ENCODE measurements at regions not wholly inside any gene's neighbourhood (a gene's known extent, or its start where the extent isn't known, plus 50 kb on each side); places are given as distances from the start of the nearest gene placed in this dataset.
A peak's percentile ranks its signal among the peaks of the same experiment; 100 is the strongest.

- no peak for TF ChIP-seq CTCF (IDR thresholded peaks at IDR 0.05; ENCODE audit: insufficient read depth, missing control alignments)
- FAIRE-seq (no peak), DNase-seq (ENCODE audit: insufficient read length, low spot score) (no peak)
These were observed 159.4 kb downstream of the KLF13 start for GRCh38 chr15:31485911-31486461.

- DNase-seq (ENCODE audit: insufficient read length, low spot score) (no peak), FAIRE-seq (no peak)
- no peak for TF ChIP-seq CTCF (IDR thresholded peaks at IDR 0.05; ENCODE audit: insufficient read depth, missing control alignments)
These were observed 159.9 kb downstream of the KLF13 start for GRCh38 chr15:31486506-31486905.

- TF ChIP-seq CTCF (IDR thresholded peaks at IDR 0.05; ENCODE audit: insufficient read depth, missing control alignments): no peak
- FAIRE-seq (no peak), DNase-seq (ENCODE audit: insufficient read length, low spot score) (no peak)
These were observed 160.5 kb downstream of the KLF13 start for GRCh38 chr15:31486906-31487695.

GRCh38 chr15:31487811-31488436, 161.3 kb downstream of the KLF13 start:
- FAIRE-seq (no peak), DNase-seq (ENCODE audit: insufficient read length, low spot score) (no peak)
- TF ChIP-seq CTCF (IDR thresholded peaks at IDR 0.05; ENCODE audit: insufficient read depth, missing control alignments): no peak

GRCh38 chr15:31488437-31489204, 162.0 kb downstream of the KLF13 start:
- TF ChIP-seq CTCF (IDR thresholded peaks at IDR 0.05; ENCODE audit: insufficient read depth, missing control alignments): peak; percentile 71
- FAIRE-seq: peak; percentile 55
- DNase-seq (ENCODE audit: insufficient read length, low spot score): peak; percentile 62

- no peak for DNase-seq (ENCODE audit: insufficient read length, low spot score)
- no peak for FAIRE-seq
- TF ChIP-seq CTCF (IDR thresholded peaks at IDR 0.05; ENCODE audit: insufficient read depth, missing control alignments): no peak
These were observed 162.6 kb downstream of the KLF13 start for GRCh38 chr15:31489281-31489680.
